Activated naive CD4-positive, alpha-beta T cell treated with anti-CD3 and anti-CD28 coated beads, Interleukin-2, amount 50 U/mL, for 24 hours (primary cell): ENCODE measurements at regions not wholly inside any gene's neighbourhood (a gene's known extent, or its start where the extent isn't known, plus 50 kb on each side); places are given as distances from the start of the nearest gene placed in this dataset.

Experiments used
- H3K27ac Mint-ChIP-seq: one replicate; pipeline ENCODE4 v1.8.0; 2021; ENCODE audit warnings: mild to moderate bottlenecking, mixed read lengths
- H3K27me3 Mint-ChIP-seq: one replicate; pipeline ENCODE4 v1.8.0; 2021; ENCODE audit warnings: mixed read lengths
- H3K36me3 Mint-ChIP-seq: one replicate; pipeline ENCODE4 v1.8.0; 2021; ENCODE audit warnings: mixed read lengths
- H3K4me1 Mint-ChIP-seq: one replicate; pipeline ENCODE4 v1.8.0; 2021; ENCODE audit warnings: mixed read lengths
- H3K4me3 Mint-ChIP-seq: one replicate; pipeline ENCODE4 v1.8.0; 2021; ENCODE audit warnings: mild to moderate bottlenecking, mixed read lengths
- H3K9me3 Mint-ChIP-seq: one replicate; pipeline ENCODE4 v1.8.0; 2021; ENCODE audit warnings: mixed read lengths

DNA sequence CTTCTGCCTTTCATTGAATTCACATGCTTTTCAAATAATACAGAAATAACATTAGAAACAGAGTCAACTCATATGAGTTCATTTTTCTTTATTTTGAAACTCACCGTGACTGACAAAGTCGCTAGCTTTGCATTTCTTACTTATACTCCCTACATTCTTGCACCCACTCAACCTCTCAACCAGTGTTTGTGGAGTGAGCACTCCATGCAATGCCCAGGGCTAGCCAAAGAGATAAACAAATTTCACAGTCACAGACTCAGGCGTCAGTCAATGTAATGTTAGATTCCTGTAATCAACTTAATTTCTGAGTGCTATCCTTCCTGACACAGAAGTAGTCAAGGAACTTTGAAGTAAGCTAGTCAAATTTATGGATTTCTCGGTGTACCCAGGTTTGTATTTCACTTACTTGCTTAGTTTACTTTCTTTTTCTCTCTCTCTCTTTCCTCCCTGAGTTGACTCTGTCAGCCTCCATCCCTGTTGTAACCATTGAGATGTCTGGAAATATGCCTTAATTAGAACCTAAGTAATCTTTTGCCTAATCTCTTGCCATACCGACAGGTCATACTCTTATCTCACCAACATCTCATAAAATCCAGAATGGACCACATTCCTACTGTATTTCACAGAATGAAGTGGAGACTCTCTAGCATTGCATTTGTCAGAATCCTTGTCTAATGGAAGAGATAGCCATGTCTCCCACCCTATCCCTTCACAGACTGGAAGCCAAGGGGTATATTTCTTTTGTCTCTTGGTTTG is 413.0 kb downstream of the AEBP2 start:
- Mint-ChIP-seq H3K4me3 (no peak overlapping the region), H3K36me3 (no peaks in the 10 kb centered on the region), H3K4me1 (no peaks in the 10 kb centered on the region)

DNA sequence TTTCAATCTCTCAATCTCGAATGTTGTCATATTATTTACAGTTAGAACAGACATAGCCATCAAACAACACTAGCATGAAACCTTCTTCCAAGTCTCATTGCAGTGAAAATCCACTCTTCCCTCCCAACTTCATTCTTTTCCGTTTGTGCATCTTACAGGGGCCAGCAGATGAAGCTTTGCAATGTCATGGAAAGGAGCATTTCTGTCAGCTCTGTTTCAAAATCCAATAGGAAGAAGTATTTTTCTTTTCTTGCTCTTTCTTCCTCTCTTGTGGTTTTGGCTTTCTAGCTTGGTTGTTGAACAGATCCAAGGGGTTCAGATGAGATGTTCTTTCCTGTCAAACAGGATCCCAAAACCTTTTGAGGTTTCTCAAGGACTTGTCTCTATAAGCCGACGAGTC is 416.6 kb downstream of the AEBP2 start:
- H3K36me3 Mint-ChIP-seq = no peaks in the 10 kb centered on the region
- H3K4me3 Mint-ChIP-seq = no peak overlapping the region
- no peaks in the 10 kb centered on the region for H3K4me1 Mint-ChIP-seq

More for the DNA sequence above, 413.0 kb downstream of the AEBP2 start:
- Mint-ChIP-seq H3K9me3 (peaks cover 6% of the 10 kb centered on the region), H3K27ac (no peak overlapping the region), H3K27me3 (peaks cover 5% of the 10 kb centered on the region)

GRCh38 chr12:19856389-19856788 is 417.1 kb downstream of the AEBP2 start:
- no peaks in the 10 kb centered on the region for H3K36me3 Mint-ChIP-seq
- peaks cover 4% of the 10 kb centered on the region for H3K9me3 Mint-ChIP-seq
- no peak overlapping the region for H3K4me3 Mint-ChIP-seq
- H3K27me3 Mint-ChIP-seq = peaks cover 3% of the 10 kb centered on the region
- no peak overlapping the region for H3K27ac Mint-ChIP-seq
- no peaks in the 10 kb centered on the region for H3K4me1 Mint-ChIP-seq

More for the DNA sequence above, 416.6 kb downstream of the AEBP2 start:
- H3K27me3 Mint-ChIP-seq = peaks cover 3% of the 10 kb centered on the region
- peaks cover 4% of the 10 kb centered on the region for H3K9me3 Mint-ChIP-seq
- no peak overlapping the region for H3K27ac Mint-ChIP-seq

- no peaks in the 10 kb centered on the region for H3K36me3 Mint-ChIP-seq
- H3K4me1 Mint-ChIP-seq = no peaks in the 10 kb centered on the region
- peaks cover 4% of the 10 kb centered on the region for H3K9me3 Mint-ChIP-seq
- no peak overlapping the region for H3K27ac Mint-ChIP-seq
- H3K27me3 Mint-ChIP-seq = peaks cover 3% of the 10 kb centered on the region
- H3K4me3 Mint-ChIP-seq = no peak overlapping the region
These were observed 417.9 kb downstream of the AEBP2 start for GRCh38 chr12:19857204-19857603.

GRCh38 chr12:19867151-19867550 is 427.9 kb downstream of the AEBP2 start:
- H3K4me1 Mint-ChIP-seq = no peaks in the 10 kb centered on the region
- no peak overlapping the region for H3K27ac Mint-ChIP-seq
- no peaks in the 10 kb centered on the region for H3K9me3 Mint-ChIP-seq
- no peak overlapping the region for H3K4me3 Mint-ChIP-seq
- no peaks in the 10 kb centered on the region for H3K27me3 Mint-ChIP-seq
- no peaks in the 10 kb centered on the region for H3K36me3 Mint-ChIP-seq

- Mint-ChIP-seq H3K36me3 (no peaks in the 10 kb centered on the region), H3K27ac (no peak overlapping the region), H3K4me3 (no peak overlapping the region), H3K9me3 (peaks cover 3% of the 10 kb centered on the region), H3K27me3 (no peaks in the 10 kb centered on the region), H3K4me1 (no peaks in the 10 kb centered on the region)
These were observed 428.7 kb downstream of the AEBP2 start for GRCh38 chr12:19867970-19868369.

DNA sequence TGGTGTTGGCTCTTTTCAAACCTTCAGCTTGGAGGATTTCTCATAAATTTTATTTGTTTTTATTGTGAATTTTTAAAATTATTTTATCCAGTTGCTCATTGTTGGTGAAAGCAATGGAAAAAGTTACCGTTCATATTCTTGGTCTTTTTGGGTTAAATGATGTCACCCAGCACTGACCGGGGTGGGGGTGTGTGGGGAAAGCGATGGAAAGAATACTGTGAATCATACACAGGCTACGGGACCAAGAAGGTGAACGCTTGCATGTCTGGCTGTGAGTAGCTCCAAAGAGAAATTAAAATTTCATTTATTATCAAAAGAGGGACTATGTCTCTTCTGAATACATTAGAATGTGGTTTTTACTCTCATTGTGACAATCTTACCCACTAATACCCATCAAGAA is 430.1 kb downstream of the AEBP2 start:
- Mint-ChIP-seq H3K9me3 (peaks cover 10% of the 10 kb centered on the region), H3K4me3 (no peak overlapping the region), H3K27ac (no peak overlapping the region), H3K4me1 (no peaks in the 10 kb centered on the region), H3K36me3 (no peaks in the 10 kb centered on the region), H3K27me3 (no peaks in the 10 kb centered on the region)

GRCh38 chr12:19872621-19873540 is 433.6 kb downstream of the AEBP2 start:
- no peaks in the 10 kb centered on the region for H3K27me3 Mint-ChIP-seq
- no peak overlapping the region for H3K27ac Mint-ChIP-seq
- H3K9me3 Mint-ChIP-seq = peaks cover 10% of the 10 kb centered on the region
- H3K4me3 Mint-ChIP-seq = no peak overlapping the region
- H3K4me1 Mint-ChIP-seq = no peaks in the 10 kb centered on the region
- H3K36me3 Mint-ChIP-seq = no peaks in the 10 kb centered on the region

DNA sequence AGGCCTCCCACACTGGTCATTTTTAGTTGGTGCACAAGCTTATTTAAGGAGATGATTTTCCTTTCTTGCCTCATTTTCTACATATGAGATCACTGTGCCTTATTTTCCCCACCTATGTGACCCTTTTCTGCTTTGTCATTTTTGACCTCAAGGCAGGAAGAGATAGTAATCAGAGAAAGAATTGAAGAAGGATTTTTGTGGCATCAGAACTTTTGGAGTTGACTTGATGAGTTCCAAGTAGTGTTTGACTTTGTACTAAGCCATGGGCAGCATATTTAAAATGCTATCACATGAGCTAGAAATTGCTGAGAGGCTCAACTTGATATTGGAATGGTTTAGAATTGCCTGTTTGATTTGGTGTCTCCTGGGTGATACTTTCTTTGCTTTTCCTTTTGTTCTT is 440.8 kb downstream of the AEBP2 start:
- H3K36me3 Mint-ChIP-seq = no peaks in the 10 kb centered on the region
- no peak overlapping the region for H3K4me3 Mint-ChIP-seq
- peaks cover 5% of the 10 kb centered on the region for H3K9me3 Mint-ChIP-seq
- H3K4me1 Mint-ChIP-seq = no peaks in the 10 kb centered on the region
- no peak overlapping the region for H3K27ac Mint-ChIP-seq
- H3K27me3 Mint-ChIP-seq = no peaks in the 10 kb centered on the region

- Mint-ChIP-seq H3K9me3 (peaks cover 5% of the 10 kb centered on the region), H3K36me3 (no peaks in the 10 kb centered on the region), H3K27ac (no peak overlapping the region), H3K27me3 (no peaks in the 10 kb centered on the region), H3K4me3 (no peak overlapping the region), H3K4me1 (no peaks in the 10 kb centered on the region)
These were observed 441.4 kb downstream of the AEBP2 start for GRCh38 chr12:19880721-19881120.

GRCh38 chr12:19882346-19882745 is 443.1 kb downstream of the AEBP2 start:
- H3K4me1 Mint-ChIP-seq = no peaks in the 10 kb centered on the region
- no peak overlapping the region for H3K27ac Mint-ChIP-seq
- no peak overlapping the region for H3K4me3 Mint-ChIP-seq
- H3K27me3 Mint-ChIP-seq = no peaks in the 10 kb centered on the region
- peaks cover 5% of the 10 kb centered on the region for H3K9me3 Mint-ChIP-seq
- no peaks in the 10 kb centered on the region for H3K36me3 Mint-ChIP-seq

DNA sequence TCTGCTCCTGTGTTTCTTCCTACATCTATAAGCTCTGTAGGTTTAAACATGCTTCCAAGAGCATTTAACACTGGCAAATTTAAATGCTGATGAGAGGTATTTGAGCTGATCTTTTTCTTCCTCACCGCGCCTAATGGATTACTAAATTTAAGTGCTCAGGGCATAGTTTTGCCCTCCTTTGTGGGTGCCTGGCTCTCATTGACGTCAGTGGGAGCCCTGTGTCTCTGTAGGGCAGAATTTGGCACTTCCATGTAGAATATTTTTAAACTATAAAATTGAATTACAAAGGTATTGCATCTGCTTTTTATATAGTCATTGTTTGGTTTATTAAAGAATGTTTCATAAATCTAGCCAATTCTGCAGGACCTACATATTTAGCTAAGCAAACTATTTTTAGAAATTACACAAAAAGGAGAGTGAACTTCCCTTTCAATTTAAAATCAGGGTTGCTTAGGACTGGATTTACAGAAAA is 444.8 kb downstream of the AEBP2 start:
- Mint-ChIP-seq H3K9me3 (peaks cover 5% of the 10 kb centered on the region), H3K4me3 (no peak overlapping the region), H3K4me1 (no peaks in the 10 kb centered on the region), H3K27me3 (peaks cover 1% of the 10 kb centered on the region), H3K27ac (no peak overlapping the region), H3K36me3 (no peaks in the 10 kb centered on the region)

GRCh38 chr12:19885093-19885812 is 446.0 kb downstream of the AEBP2 start:
- Mint-ChIP-seq H3K4me3 (no peak overlapping the region), H3K36me3 (no peaks in the 10 kb centered on the region), H3K27me3 (peaks cover 1% of the 10 kb centered on the region), H3K9me3 (peaks cover 5% of the 10 kb centered on the region), H3K4me1 (no peaks in the 10 kb centered on the region), H3K27ac (no peak overlapping the region)

GRCh38 chr12:19886065-19886464 is 446.8 kb downstream of the AEBP2 start:
- Mint-ChIP-seq H3K9me3 (peaks cover 5% of the 10 kb centered on the region), H3K4me1 (no peaks in the 10 kb centered on the region), H3K27me3 (peaks cover 1% of the 10 kb centered on the region), H3K27ac (no peak overlapping the region), H3K36me3 (no peaks in the 10 kb centered on the region), H3K4me3 (no peak overlapping the region)

GRCh38 chr12:19886639-19887064 is 447.4 kb downstream of the AEBP2 start:
- Mint-ChIP-seq H3K36me3 (no peaks in the 10 kb centered on the region), H3K4me3 (no peak overlapping the region), H3K27me3 (peaks cover 1% of the 10 kb centered on the region), H3K9me3 (peaks cover 5% of the 10 kb centered on the region), H3K4me1 (no peaks in the 10 kb centered on the region), H3K27ac (no peak overlapping the region)
